ENCODE measurements at regions not wholly inside any gene's neighbourhood (a gene's known extent, or its start where the extent isn't known, plus 50 kb on each side); places are given as distances from the start of the nearest gene placed in this dataset.

DNA sequence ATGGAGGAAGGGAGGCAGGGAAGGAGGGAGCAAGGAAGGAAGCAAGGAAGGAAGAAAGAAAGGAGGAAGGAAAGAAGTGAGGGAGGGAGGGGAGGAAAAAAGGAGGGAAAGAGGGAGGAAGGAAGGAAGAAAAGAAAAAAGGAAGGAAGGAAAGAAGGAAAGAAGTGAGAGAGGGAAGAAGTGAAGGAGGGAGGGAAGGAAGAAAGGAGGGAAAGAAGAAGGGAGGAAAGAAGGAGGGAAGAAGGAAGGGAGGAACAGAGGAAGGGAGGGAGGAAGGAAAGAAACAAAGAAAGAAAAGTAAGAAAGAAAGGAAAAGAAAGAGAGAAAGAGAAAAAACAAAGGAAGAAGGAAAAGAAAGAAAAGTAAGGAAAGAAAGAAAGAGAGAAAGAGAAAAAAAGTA, 183.0 kb upstream of the SLC24A5 start:
- no peak for TF ChIP-seq POLR2AphosphoS5 (IDR thresholded peaks at IDR 0.05)
- TF ChIP-seq, protein P1, sequence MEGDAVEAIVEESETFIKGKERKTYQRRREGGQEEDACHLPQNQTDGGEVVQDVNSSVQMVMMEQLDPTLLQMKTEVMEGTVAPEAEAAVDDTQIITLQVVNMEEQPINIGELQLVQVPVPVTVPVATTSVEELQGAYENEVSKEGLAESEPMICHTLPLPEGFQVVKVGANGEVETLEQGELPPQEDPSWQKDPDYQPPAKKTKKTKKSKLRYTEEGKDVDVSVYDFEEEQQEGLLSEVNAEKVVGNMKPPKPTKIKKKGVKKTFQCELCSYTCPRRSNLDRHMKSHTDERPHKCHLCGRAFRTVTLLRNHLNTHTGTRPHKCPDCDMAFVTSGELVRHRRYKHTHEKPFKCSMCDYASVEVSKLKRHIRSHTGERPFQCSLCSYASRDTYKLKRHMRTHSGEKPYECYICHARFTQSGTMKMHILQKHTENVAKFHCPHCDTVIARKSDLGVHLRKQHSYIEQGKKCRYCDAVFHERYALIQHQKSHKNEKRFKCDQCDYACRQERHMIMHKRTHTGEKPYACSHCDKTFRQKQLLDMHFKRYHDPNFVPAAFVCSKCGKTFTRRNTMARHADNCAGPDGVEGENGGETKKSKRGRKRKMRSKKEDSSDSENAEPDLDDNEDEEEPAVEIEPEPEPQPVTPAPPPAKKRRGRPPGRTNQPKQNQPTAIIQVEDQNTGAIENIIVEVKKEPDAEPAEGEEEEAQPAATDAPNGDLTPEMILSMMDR (IDR thresholded peaks at IDR 0.05), result no peak
- TF ChIP-seq POLR2A (IDR thresholded peaks at IDR 0.05), result no peak
- TF ChIP-seq EP300 (IDR thresholded peaks at IDR 0.05), result no peak
